AG04449 (cell line): ENCODE measurements at regions not wholly inside any gene's neighbourhood (a gene's known extent, or its start where the extent isn't known, plus 50 kb on each side); places are given as distances from the start of the nearest gene placed in this dataset.

Experiments
- CTCF ChIA-PET: fragments of 350-600 bp; formaldehyde crosslinking; extraction: SDS; loops from one replicate; lab custom pipeline; 2021; ENCODE audit warnings: antibody characterized with exemption; lab: Yijun Ruan, JAX
- POLR2A ChIA-PET: fragments of 400-600, 350-600 bp; formaldehyde crosslinking; extraction: SDS; loops from one replicate; lab custom pipeline; 2020; ENCODE audit warnings: antibody characterized with exemption, inconsistent platforms; lab: Yijun Ruan, JAX
- DNase-seq: peaks from one replicate; pipeline ENCODE4 v3.0.0-alpha.2; 2010; ENCODE audit warnings: low read depth, low spot score
- H3K4me3 ChIP-seq: 2 replicates; pipeline ENCODE4 v1.5.1; 2011; ENCODE audit warnings: low read depth, mild to moderate bottlenecking, control low read depth, low read length
- TF ChIP-seq, protein P1 (sequence below): IDR thresholded peaks from one replicate; pipeline ENCODE4 v1.5.1; 2011; ENCODE audit warnings: mild to moderate bottlenecking, moderate library complexity, low read length, control low read depth, inconsistent platforms; ENCODE audit not compliant: insufficient read depth; ENCODE audit errors: missing control alignments

DNA sequence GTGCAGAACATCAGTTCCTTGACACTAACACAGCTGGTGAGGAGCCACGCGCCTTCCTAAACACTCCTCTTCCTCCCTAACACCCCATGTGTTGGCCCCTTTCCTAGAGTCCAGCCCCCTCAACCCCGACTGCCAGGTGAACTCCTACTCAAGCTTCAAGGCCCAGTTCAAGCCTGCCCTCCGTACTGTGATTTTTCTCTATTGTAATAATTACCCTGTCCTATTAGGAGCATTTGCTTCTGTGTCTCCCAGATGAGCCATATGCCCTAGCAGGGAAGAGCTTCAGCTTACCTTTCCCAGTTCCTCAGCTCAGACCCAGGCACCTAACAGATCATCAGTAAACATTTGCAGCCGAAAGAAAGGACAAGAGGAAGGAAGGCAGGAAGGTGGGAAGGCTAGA is 130.6 kb upstream of the SALL3 start:
- TF ChIP-seq, protein P1, sequence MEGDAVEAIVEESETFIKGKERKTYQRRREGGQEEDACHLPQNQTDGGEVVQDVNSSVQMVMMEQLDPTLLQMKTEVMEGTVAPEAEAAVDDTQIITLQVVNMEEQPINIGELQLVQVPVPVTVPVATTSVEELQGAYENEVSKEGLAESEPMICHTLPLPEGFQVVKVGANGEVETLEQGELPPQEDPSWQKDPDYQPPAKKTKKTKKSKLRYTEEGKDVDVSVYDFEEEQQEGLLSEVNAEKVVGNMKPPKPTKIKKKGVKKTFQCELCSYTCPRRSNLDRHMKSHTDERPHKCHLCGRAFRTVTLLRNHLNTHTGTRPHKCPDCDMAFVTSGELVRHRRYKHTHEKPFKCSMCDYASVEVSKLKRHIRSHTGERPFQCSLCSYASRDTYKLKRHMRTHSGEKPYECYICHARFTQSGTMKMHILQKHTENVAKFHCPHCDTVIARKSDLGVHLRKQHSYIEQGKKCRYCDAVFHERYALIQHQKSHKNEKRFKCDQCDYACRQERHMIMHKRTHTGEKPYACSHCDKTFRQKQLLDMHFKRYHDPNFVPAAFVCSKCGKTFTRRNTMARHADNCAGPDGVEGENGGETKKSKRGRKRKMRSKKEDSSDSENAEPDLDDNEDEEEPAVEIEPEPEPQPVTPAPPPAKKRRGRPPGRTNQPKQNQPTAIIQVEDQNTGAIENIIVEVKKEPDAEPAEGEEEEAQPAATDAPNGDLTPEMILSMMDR, result no peak
- no peak for DNase-seq
- ChIA-PET POLR2A (no interaction called here), CTCF (no interaction called here)
- no peak overlapping the region for H3K4me3 ChIP-seq

DNA sequence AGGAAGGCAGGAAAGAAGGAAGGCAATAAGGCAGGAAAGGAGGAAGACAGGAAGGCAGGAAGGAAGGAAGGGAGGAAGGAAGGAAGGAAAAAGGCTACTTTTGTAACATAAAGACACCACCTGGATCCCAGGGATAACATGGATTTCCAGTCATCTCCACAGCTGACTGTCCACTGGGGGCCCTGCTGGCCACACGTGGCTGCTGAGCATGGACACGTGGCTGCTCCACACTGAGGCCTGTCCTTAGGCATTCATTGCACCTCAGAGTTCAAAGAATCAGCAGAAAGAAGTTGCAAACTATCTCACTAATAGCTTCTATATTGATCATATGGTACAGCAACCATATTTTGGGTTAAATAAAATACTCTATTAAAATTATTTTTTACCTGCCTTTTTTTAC is 130.2 kb upstream of the SALL3 start:
- no peak for DNase-seq
- no peak overlapping the region for H3K4me3 ChIP-seq
- TF ChIP-seq, protein P1, result no peak
- CTCF ChIA-PET, result no interaction called here
- POLR2A ChIA-PET, result no interaction called here

DNA sequence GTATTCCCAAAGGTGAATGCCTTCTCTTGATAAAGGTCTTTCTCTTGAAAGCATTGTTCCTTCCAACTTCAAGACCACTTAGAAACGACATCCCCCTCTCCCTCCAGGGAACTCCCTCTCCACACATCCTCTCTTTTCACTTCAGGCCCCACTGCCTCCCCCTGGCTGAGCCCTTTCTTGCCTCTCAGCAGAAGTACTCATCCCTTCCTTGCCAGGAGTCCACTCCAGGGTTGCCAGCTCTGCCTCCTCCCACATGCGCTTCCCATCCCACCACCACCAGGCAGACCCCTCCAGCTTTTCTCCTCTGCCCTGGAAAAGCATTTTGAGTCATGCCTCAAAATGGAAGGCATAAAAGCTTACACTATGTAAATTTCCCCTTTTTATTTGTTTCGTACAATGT is 126.3 kb upstream of the SALL3 start:
- H3K4me3 ChIP-seq, result no peak overlapping the region
- DNase-seq, result no peak
- TF ChIP-seq, protein P1, result no peak
- POLR2A ChIA-PET, result no interaction called here
- CTCF ChIA-PET, result no interaction called here

DNA sequence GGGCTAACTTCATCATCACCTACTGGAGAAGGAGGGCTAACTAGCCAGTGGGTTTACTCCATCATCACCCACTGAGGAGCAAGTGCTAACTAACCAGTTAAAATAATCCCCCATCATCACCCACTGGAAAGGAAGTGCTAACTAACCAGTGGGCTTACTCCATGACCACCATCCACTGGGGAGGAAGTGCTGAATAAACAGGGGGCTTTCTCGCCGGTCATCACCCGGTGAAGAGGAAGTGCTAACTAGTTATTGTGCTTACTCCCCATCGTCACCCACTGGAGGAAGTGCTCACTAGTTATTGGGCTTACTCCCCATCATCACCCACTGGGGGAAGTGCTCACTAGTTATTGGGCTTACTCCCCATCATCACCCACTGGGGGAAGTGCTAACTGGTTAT is 124.4 kb upstream of the SALL3 start:
- no peak for DNase-seq
- H3K4me3 ChIP-seq, result no peak overlapping the region
- TF ChIP-seq, protein P1, result no peak
- ChIA-PET CTCF (no interaction called here), POLR2A (no interaction called here)

DNA sequence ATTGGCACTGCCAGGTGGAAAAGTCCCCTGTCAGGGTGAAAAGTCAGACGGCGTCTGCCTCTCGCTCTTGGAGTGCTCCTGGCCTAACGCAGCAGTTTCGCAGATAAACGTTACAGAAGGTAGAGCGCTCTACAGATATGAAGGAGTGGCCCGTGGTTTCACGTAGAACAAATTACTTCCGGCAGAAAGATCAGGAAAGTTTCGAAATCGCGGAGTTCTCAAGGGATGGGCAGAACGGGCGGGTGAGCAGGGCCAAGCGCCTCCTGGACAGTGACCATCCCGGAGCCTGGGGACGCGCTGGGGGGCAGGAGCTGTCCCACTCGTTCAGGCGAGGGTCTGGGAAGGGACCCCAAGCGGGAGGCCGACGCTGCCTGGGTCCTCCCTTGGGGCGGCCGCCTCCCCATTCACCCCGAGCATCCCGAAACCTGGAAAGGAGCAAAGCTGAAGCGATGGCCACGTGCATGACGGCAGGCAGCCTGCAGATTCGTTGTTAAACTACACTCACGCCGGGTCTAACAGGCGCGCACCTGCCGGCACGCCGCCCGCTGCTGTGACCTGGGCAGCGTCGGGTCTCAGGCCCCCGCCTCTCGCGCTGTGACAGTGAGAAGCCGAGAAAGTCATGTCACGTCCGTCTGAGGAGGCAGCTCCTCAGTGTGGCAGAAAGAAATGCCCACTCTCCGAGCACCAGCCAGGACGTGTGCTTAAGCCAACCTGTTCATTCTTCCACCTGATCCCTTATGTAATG is 122.9 kb upstream of the SALL3 start:
- no peak for DNase-seq
- no peak overlapping the region for H3K4me3 ChIP-seq
- ChIA-PET CTCF (no interaction called here), POLR2A (no interaction called here)
- TF ChIP-seq, protein P1, result no peak

DNA sequence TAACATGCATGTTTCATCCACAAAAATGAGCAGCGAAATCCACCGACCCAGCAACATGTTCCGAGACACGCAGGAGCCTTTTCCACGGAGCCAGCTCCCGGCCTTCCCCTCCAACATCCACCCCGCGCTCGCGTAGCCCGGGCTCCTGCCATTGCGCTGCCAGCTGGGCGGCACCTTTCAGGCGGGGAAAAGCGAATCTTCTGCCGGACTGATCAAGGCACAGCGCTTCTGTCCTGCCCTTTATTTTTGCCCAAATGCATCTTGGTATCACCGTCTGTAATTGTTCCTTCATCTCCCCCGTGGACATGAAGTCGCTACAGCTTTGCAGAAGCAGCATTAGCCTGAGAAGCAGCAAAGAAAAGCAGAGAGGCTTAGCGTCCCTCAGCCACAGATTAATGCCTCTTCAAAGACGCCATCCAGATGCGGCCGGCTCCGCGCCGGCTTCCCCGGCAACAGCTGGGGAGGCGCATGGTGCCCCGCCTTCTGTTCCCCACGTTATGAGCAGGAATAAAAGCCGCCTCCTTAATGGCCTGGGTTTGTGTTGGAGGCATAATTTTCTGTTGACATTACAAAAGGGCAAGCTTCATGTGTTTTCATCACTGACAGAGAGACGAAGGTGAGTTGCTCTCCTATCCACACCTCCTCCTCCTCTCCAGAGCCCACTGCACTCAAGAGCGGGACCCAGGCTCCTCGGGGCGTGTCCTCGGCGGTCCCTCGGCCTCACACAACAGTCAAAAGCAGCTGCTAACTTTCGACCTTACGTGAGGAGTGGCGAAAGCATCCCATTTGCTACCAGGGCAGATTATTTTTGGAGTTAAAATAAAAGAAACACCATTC is 122.1 kb upstream of the SALL3 start:
- CTCF ChIA-PET, result no interaction called here

More for the DNA sequence above, 122.1 kb upstream of the SALL3 start:
- TF ChIP-seq, protein P1, result no peak
- no peak for DNase-seq
- no peak overlapping the region for H3K4me3 ChIP-seq
- POLR2A ChIA-PET, result no interaction called here
